ENCODE measurements at regions not wholly inside any gene's neighbourhood (a gene's known extent, or its start where the extent isn't known, plus 50 kb on each side); places are given as distances from the start of the nearest gene placed in this dataset.

GRCh38 chr16:85485379-85485778 lies 127.7 kb upstream of the GSE1 start:
- TF ChIP-seq, protein P1, sequence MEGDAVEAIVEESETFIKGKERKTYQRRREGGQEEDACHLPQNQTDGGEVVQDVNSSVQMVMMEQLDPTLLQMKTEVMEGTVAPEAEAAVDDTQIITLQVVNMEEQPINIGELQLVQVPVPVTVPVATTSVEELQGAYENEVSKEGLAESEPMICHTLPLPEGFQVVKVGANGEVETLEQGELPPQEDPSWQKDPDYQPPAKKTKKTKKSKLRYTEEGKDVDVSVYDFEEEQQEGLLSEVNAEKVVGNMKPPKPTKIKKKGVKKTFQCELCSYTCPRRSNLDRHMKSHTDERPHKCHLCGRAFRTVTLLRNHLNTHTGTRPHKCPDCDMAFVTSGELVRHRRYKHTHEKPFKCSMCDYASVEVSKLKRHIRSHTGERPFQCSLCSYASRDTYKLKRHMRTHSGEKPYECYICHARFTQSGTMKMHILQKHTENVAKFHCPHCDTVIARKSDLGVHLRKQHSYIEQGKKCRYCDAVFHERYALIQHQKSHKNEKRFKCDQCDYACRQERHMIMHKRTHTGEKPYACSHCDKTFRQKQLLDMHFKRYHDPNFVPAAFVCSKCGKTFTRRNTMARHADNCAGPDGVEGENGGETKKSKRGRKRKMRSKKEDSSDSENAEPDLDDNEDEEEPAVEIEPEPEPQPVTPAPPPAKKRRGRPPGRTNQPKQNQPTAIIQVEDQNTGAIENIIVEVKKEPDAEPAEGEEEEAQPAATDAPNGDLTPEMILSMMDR (IDR thresholded peaks at IDR 0.05; ENCODE audit: low read depth, low read length): no peak
- Histone ChIP-seq H3K4me1 (ENCODE audit: low read depth) (peaks cover 22% of the 10 kb centered on the region), H3K27me3 (no peaks in the 10 kb centered on the region), H3K4me3 (no peak overlapping the region), H3K9me3 (ENCODE audit: low read depth) (no peaks in the 10 kb centered on the region), H3K36me3 (no peaks in the 10 kb centered on the region), H3K27ac (no peak overlapping the region)
- no peak for DNase-seq (ENCODE audit: low read depth in 1 of 2, low spot score in 1 of 2)

DNA sequence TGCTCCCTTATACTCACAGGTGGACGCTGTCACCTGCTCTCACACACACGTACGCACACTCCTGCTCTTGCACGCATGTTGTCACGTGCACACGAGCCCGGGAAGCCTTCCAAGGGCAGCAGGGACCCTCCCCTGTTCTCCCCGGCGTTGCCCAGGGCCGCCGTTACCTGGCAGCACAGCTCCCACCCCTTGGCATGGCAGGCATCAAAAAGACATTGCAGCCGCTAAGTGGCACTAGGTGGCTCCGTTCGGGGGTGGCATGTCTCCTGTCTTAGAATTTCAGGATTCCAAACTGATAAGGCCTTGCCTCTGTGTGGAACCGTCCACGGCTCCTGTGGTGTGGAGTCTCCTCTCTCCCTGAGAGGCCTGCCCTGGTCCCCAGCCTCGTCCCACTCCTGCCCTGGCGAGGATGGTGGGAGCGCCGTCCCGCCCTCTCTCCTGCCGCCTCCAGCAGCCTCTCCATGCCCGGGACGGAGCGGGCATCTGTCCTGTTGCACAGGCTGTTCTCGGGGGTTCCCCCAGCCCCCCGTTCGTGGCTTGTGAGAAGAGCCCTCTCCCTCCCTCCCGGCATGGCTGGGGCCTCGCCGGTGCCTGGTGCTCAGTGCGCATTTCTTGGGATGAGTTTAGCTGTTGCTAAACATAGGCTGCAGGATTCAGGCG lies 126.7 kb upstream of the GSE1 start:
- Histone ChIP-seq H3K36me3 (no peaks in the 10 kb centered on the region), H3K4me3 (no peak overlapping the region), H3K4me1 (ENCODE audit: low read depth) (peaks cover 31% of the 10 kb centered on the region), H3K27ac (no peak overlapping the region), H3K27me3 (no peaks in the 10 kb centered on the region), H3K9me3 (ENCODE audit: low read depth) (no peaks in the 10 kb centered on the region)
- DNase-seq (ENCODE audit: low read depth in 1 of 2, low spot score in 1 of 2): no peak
- TF ChIP-seq, protein P1 (IDR thresholded peaks at IDR 0.05; ENCODE audit: low read depth, low read length): no peak

- H3K4me3 ChIP-seq: no peak overlapping the region
- no peaks in the 10 kb centered on the region for H3K36me3 ChIP-seq
- DNase-seq (ENCODE audit: low read depth in 1 of 2, low spot score in 1 of 2): no peak
- H3K27me3 ChIP-seq: no peaks in the 10 kb centered on the region
- H3K27ac ChIP-seq: no peak overlapping the region
- no peaks in the 10 kb centered on the region for H3K9me3 ChIP-seq (ENCODE audit: low read depth)
- TF ChIP-seq, protein P1 (IDR thresholded peaks at IDR 0.05; ENCODE audit: low read depth, low read length): no peak
- peaks cover 46% of the 10 kb centered on the region for H3K4me1 ChIP-seq (ENCODE audit: low read depth)
Observed at GRCh38 chr16:85488414-85488813, 124.7 kb upstream of the GSE1 start.

- peaks cover 46% of the 10 kb centered on the region for H3K4me1 ChIP-seq (ENCODE audit: low read depth)
- peak overlapping the region; percentile 94 for H3K27ac ChIP-seq
- H3K36me3 ChIP-seq: no peaks in the 10 kb centered on the region
- no peak overlapping the region for H3K4me3 ChIP-seq
- TF ChIP-seq, protein P1 (IDR thresholded peaks at IDR 0.05; ENCODE audit: low read depth, low read length): no peak
- no peaks in the 10 kb centered on the region for H3K27me3 ChIP-seq
- H3K9me3 ChIP-seq (ENCODE audit: low read depth): no peaks in the 10 kb centered on the region
- DNase-seq (ENCODE audit: low read depth in 1 of 2, low spot score in 1 of 2): no peak
Observed at GRCh38 chr16:85490407-85491057, 122.6 kb upstream of the GSE1 start.

GRCh38 chr16:85491058-85491771 lies 121.9 kb upstream of the GSE1 start:
- H3K36me3 ChIP-seq: no peaks in the 10 kb centered on the region
- H3K9me3 ChIP-seq (ENCODE audit: low read depth): no peaks in the 10 kb centered on the region
- peak in 1 of 2 donors; percentile 11 for DNase-seq (ENCODE audit: low read depth in 1 of 2, low spot score in 1 of 2)
- peak overlapping the region; percentile 94 for H3K27ac ChIP-seq
- TF ChIP-seq, protein P1 (IDR thresholded peaks at IDR 0.05; ENCODE audit: low read depth, low read length): peak; percentile 65
- H3K27me3 ChIP-seq: no peaks in the 10 kb centered on the region
- H3K4me1 ChIP-seq (ENCODE audit: low read depth): peaks cover 44% of the 10 kb centered on the region
- no peak overlapping the region for H3K4me3 ChIP-seq
